ENCODE measurements at regions not wholly inside any gene's neighbourhood (a gene's known extent, or its start where the extent isn't known, plus 50 kb on each side); places are given as distances from the start of the nearest gene placed in this dataset.

GRCh38 chr20:48302844-48303542 is 517.7 kb upstream of the SULF2 start:
- TF ChIP-seq POLR2AphosphoS5 (IDR thresholded peaks at IDR 0.05; ENCODE audit: low read depth, low read length) (no peak), SPI1 (IDR thresholded peaks at IDR 0.05; ENCODE audit: low read depth, low read length) (no peak), TAF1 (IDR thresholded peaks at IDR 0.05; ENCODE audit: low read depth, low read length) (no peak)
- DNase-seq (ENCODE audit: insufficient read length, low spot score): no peak
- FAIRE-seq: no peak

GRCh38 chr20:48302149-48302548 is 516.9 kb upstream of the SULF2 start:
- DNase-seq (ENCODE audit: insufficient read length, low spot score) (no peak), FAIRE-seq (no peak)
- no peak for TF ChIP-seq POLR2AphosphoS5 (IDR thresholded peaks at IDR 0.05; ENCODE audit: low read depth, low read length)
- no peak for TF ChIP-seq SPI1 (IDR thresholded peaks at IDR 0.05; ENCODE audit: low read depth, low read length)
- TF ChIP-seq PAX5 (IDR thresholded peaks at IDR 0.05; ENCODE audit: insufficient read depth, low read length, severe bottlenecking): no peak
- TF ChIP-seq POU2F2 (IDR thresholded peaks at IDR 0.05; ENCODE audit: low read depth, low read length): no peak
- no peak for TF ChIP-seq POLR2A (IDR thresholded peaks at IDR 0.05; ENCODE audit: low read depth, low read length)
- TF ChIP-seq TAF1 (IDR thresholded peaks at IDR 0.05; ENCODE audit: low read depth, low read length): no peak

GRCh38 chr20:48301189-48301588 is 515.9 kb upstream of the SULF2 start:
- FAIRE-seq: no peak
- DNase-seq (ENCODE audit: insufficient read length, low spot score): no peak
- no peak for TF ChIP-seq TAF1 (IDR thresholded peaks at IDR 0.05; ENCODE audit: low read depth, low read length)
- TF ChIP-seq POLR2A (IDR thresholded peaks at IDR 0.05; ENCODE audit: low read depth, low read length): no peak
- no peak for TF ChIP-seq POLR2AphosphoS5 (IDR thresholded peaks at IDR 0.05; ENCODE audit: low read depth, low read length)
- TF ChIP-seq PAX5 (IDR thresholded peaks at IDR 0.05; ENCODE audit: insufficient read depth, low read length, severe bottlenecking): no peak
- TF ChIP-seq SPI1 (IDR thresholded peaks at IDR 0.05; ENCODE audit: low read depth, low read length): no peak
- TF ChIP-seq POU2F2 (IDR thresholded peaks at IDR 0.05; ENCODE audit: low read depth, low read length): no peak

GRCh38 chr20:48300529-48300928 is 515.2 kb upstream of the SULF2 start:
- TF ChIP-seq PAX5 (IDR thresholded peaks at IDR 0.05; ENCODE audit: insufficient read depth, low read length, severe bottlenecking) (no peak), TAF1 (IDR thresholded peaks at IDR 0.05; ENCODE audit: low read depth, low read length) (no peak), POU2F2 (IDR thresholded peaks at IDR 0.05; ENCODE audit: low read depth, low read length) (no peak), SPI1 (IDR thresholded peaks at IDR 0.05; ENCODE audit: low read depth, low read length) (no peak), POLR2AphosphoS5 (IDR thresholded peaks at IDR 0.05; ENCODE audit: low read depth, low read length) (no peak), POLR2A (IDR thresholded peaks at IDR 0.05; ENCODE audit: low read depth, low read length) (no peak)
- DNase-seq (ENCODE audit: insufficient read length, low spot score) (no peak), FAIRE-seq (no peak)

GRCh38 chr20:48298851-48299484 is 513.7 kb upstream of the SULF2 start:
- DNase-seq (ENCODE audit: insufficient read length, low spot score) (no peak), FAIRE-seq (no peak)
- TF ChIP-seq SPI1 (IDR thresholded peaks at IDR 0.05; ENCODE audit: low read depth, low read length) (no peak), POU2F2 (IDR thresholded peaks at IDR 0.05; ENCODE audit: low read depth, low read length) (no peak), TAF1 (IDR thresholded peaks at IDR 0.05; ENCODE audit: low read depth, low read length) (no peak), POLR2AphosphoS5 (IDR thresholded peaks at IDR 0.05; ENCODE audit: low read depth, low read length) (no peak), PAX5 (IDR thresholded peaks at IDR 0.05; ENCODE audit: insufficient read depth, low read length, severe bottlenecking) (no peak), POLR2A (IDR thresholded peaks at IDR 0.05; ENCODE audit: low read depth, low read length) (no peak)

GRCh38 chr20:48298433-48298832 is 513.2 kb upstream of the SULF2 start:
- TF ChIP-seq POU2F2 (IDR thresholded peaks at IDR 0.05; ENCODE audit: low read depth, low read length): no peak
- no peak for FAIRE-seq
- no peak for DNase-seq (ENCODE audit: insufficient read length, low spot score)

- DNase-seq (ENCODE audit: insufficient read length, low spot score) (no peak), FAIRE-seq (no peak)
Observed at GRCh38 chr20:48295966-48296421, 510.7 kb upstream of the SULF2 start.

GRCh38 chr20:48295445-48295903 is 510.2 kb upstream of the SULF2 start:
- no peak for TF ChIP-seq POLR2A (IDR thresholded peaks at IDR 0.05; ENCODE audit: low read depth, low read length)
- no peak for TF ChIP-seq POLR2AphosphoS5 (IDR thresholded peaks at IDR 0.05; ENCODE audit: low read depth, low read length)
- TF ChIP-seq POU2F2 (IDR thresholded peaks at IDR 0.05; ENCODE audit: low read depth, low read length): no peak
- FAIRE-seq (no peak), DNase-seq (ENCODE audit: insufficient read length, low spot score) (no peak)

More at GRCh38 chr20:48295966-48296421, 510.7 kb upstream of the SULF2 start:
- TF ChIP-seq PAX5 (IDR thresholded peaks at IDR 0.05; ENCODE audit: insufficient read depth, low read length, severe bottlenecking) (no peak), TAF1 (IDR thresholded peaks at IDR 0.05; ENCODE audit: low read depth, low read length) (no peak), SPI1 (IDR thresholded peaks at IDR 0.05; ENCODE audit: low read depth, low read length) (no peak), POLR2A (IDR thresholded peaks at IDR 0.05; ENCODE audit: low read depth, low read length) (no peak), POU2F2 (IDR thresholded peaks at IDR 0.05; ENCODE audit: low read depth, low read length) (no peak), POLR2AphosphoS5 (IDR thresholded peaks at IDR 0.05; ENCODE audit: low read depth, low read length) (no peak)

GRCh38 chr20:48294942-48295341 is 509.7 kb upstream of the SULF2 start:
- DNase-seq (ENCODE audit: insufficient read length, low spot score) (no peak), FAIRE-seq (no peak)
- TF ChIP-seq POLR2A (IDR thresholded peaks at IDR 0.05; ENCODE audit: low read depth, low read length) (no peak), POLR2AphosphoS5 (IDR thresholded peaks at IDR 0.05; ENCODE audit: low read depth, low read length) (no peak), SPI1 (IDR thresholded peaks at IDR 0.05; ENCODE audit: low read depth, low read length) (no peak), POU2F2 (IDR thresholded peaks at IDR 0.05; ENCODE audit: low read depth, low read length) (no peak), PAX5 (IDR thresholded peaks at IDR 0.05; ENCODE audit: insufficient read depth, low read length, severe bottlenecking) (no peak), TAF1 (IDR thresholded peaks at IDR 0.05; ENCODE audit: low read depth, low read length) (no peak)

- TF ChIP-seq SPI1 (IDR thresholded peaks at IDR 0.05; ENCODE audit: low read depth, low read length) (no peak), POLR2AphosphoS5 (IDR thresholded peaks at IDR 0.05; ENCODE audit: low read depth, low read length) (no peak), POLR2A (IDR thresholded peaks at IDR 0.05; ENCODE audit: low read depth, low read length) (no peak), POU2F2 (IDR thresholded peaks at IDR 0.05; ENCODE audit: low read depth, low read length) (no peak), TAF1 (IDR thresholded peaks at IDR 0.05; ENCODE audit: low read depth, low read length) (no peak), PAX5 (IDR thresholded peaks at IDR 0.05; ENCODE audit: insufficient read depth, low read length, severe bottlenecking) (no peak)
- FAIRE-seq: no peak
- no peak for DNase-seq (ENCODE audit: insufficient read length, low spot score)
Observed at GRCh38 chr20:48294196-48294595, 508.9 kb upstream of the SULF2 start.
